ENCODE measurements at regions not wholly inside any gene's neighbourhood (a gene's known extent, or its start where the extent isn't known, plus 50 kb on each side); places are given as distances from the start of the nearest gene placed in this dataset.

GRCh38 chr2:177021706-177022343 is 190.8 kb upstream of the HNRNPA3 start:
- in situ Hi-C loops (cut with HindIII; ENCODE audit: low pct_ligation_motif_present, low sequenced_read_pairs) = no loop called here
- H3K4me3 ChIP-seq (ENCODE audit: low read depth, low read length) = no peak overlapping the region
- TF ChIP-seq CTCF (IDR thresholded peaks at IDR 0.05; ENCODE audit: low read depth, low read length, missing control alignments) = no peak
- DNase-seq = no peak
- no peaks in the 10 kb centered on the region for H3K27me3 ChIP-seq (replicated peaks)
- H3K36me3 ChIP-seq (replicated peaks) = no peaks in the 10 kb centered on the region
- H3K27ac ChIP-seq = no peak overlapping the region

- H3K27me3 ChIP-seq (replicated peaks) = no peaks in the 10 kb centered on the region
- TF ChIP-seq CTCF (IDR thresholded peaks at IDR 0.05; ENCODE audit: low read depth, low read length, missing control alignments) = no peak
- no peak overlapping the region for H3K27ac ChIP-seq
- H3K36me3 ChIP-seq (replicated peaks) = no peaks in the 10 kb centered on the region
- DNase-seq = no peak
- in situ Hi-C loops (cut with HindIII; ENCODE audit: low pct_ligation_motif_present, low sequenced_read_pairs) = no loop called here
- no peak overlapping the region for H3K4me3 ChIP-seq (ENCODE audit: low read depth, low read length)
These were observed 187.8 kb upstream of the HNRNPA3 start for GRCh38 chr2:177024765-177025164.

- Histone ChIP-seq H3K27me3 (replicated peaks) (no peaks in the 10 kb centered on the region), H3K36me3 (replicated peaks) (no peaks in the 10 kb centered on the region), H3K4me3 (ENCODE audit: low read depth, low read length) (no peak overlapping the region), H3K27ac (no peak overlapping the region)
- DNase-seq = no peak
- no peak for TF ChIP-seq CTCF (IDR thresholded peaks at IDR 0.05; ENCODE audit: low read depth, low read length, missing control alignments)
- in situ Hi-C loops (cut with HindIII; ENCODE audit: low pct_ligation_motif_present, low sequenced_read_pairs) = no loop called here
These were observed 186.3 kb upstream of the HNRNPA3 start for GRCh38 chr2:177026253-177026652.

GRCh38 chr2:177026956-177027355 is 185.6 kb upstream of the HNRNPA3 start:
- no peak overlapping the region for H3K4me3 ChIP-seq (ENCODE audit: low read depth, low read length)
- H3K36me3 ChIP-seq (replicated peaks) = no peaks in the 10 kb centered on the region
- TF ChIP-seq CTCF (IDR thresholded peaks at IDR 0.05; ENCODE audit: low read depth, low read length, missing control alignments) = no peak
- in situ Hi-C loops (cut with HindIII; ENCODE audit: low pct_ligation_motif_present, low sequenced_read_pairs) = no loop called here
- H3K27ac ChIP-seq = no peak overlapping the region
- no peak for DNase-seq
- H3K27me3 ChIP-seq (replicated peaks) = no peaks in the 10 kb centered on the region

GRCh38 chr2:177028296-177028695 is 184.3 kb upstream of the HNRNPA3 start:
- Histone ChIP-seq H3K36me3 (replicated peaks) (no peaks in the 10 kb centered on the region), H3K27ac (no peak overlapping the region), H3K4me3 (ENCODE audit: low read depth, low read length) (no peak overlapping the region), H3K27me3 (replicated peaks) (no peaks in the 10 kb centered on the region)
- in situ Hi-C loops (cut with HindIII; ENCODE audit: low pct_ligation_motif_present, low sequenced_read_pairs) = no loop called here
- no peak for DNase-seq
- no peak for TF ChIP-seq CTCF (IDR thresholded peaks at IDR 0.05; ENCODE audit: low read depth, low read length, missing control alignments)

GRCh38 chr2:177029075-177029474 is 183.5 kb upstream of the HNRNPA3 start:
- DNase-seq = no peak
- TF ChIP-seq CTCF (IDR thresholded peaks at IDR 0.05; ENCODE audit: low read depth, low read length, missing control alignments) = no peak
- H3K36me3 ChIP-seq (replicated peaks) = no peaks in the 10 kb centered on the region
- H3K27ac ChIP-seq = no peak overlapping the region
- in situ Hi-C loops (cut with HindIII; ENCODE audit: low pct_ligation_motif_present, low sequenced_read_pairs) = no loop called here
- H3K27me3 ChIP-seq (replicated peaks) = no peaks in the 10 kb centered on the region
- no peak overlapping the region for H3K4me3 ChIP-seq (ENCODE audit: low read depth, low read length)
